ENCODE measurements at regions not wholly inside any gene's neighbourhood (a gene's known extent, or its start where the extent isn't known, plus 50 kb on each side); places are given as distances from the start of the nearest gene placed in this dataset.

GRCh38 chr5:17799521-17799920, 165.3 kb downstream of the TAF11L14 start:
- no peak for TF ChIP-seq CTCF (IDR thresholded peaks at IDR 0.05; ENCODE audit: insufficient read depth, low read length)
- no peak for TF ChIP-seq POLR2AphosphoS5 (IDR thresholded peaks at IDR 0.05; ENCODE audit: low read depth)

Measured in HL-60 (cell line).